Lung (tissue), 11 donors: ENCODE measurements at regions not wholly inside any gene's neighbourhood (a gene's known extent, or its start where the extent isn't known, plus 50 kb on each side); places are given as distances from the start of the nearest gene placed in this dataset.

ENCODE experiments used
- ATAC-seq: fragments of 200-7000 bp; cut with Tn5 transposase; one replicate; pipeline ENCODE4 v1.9.1; 2020; ENCODE audit warnings: moderate number of reproducible peaks; ENCODE audit not compliant: insufficient read depth, low FRiP score
- DNase-seq, 3 donors: peaks; one replicate each; pipeline ENCODE4 v3.0.0-alpha.2; 2013 to 2017
- H3K27ac ChIP-seq, 2 donors: one replicate each; pipeline ENCODE4 v1.5.1; 2013; ENCODE audit warnings: mild to moderate bottlenecking in 2 of 2, moderate library complexity in 2 of 2, control low read depth in 1 of 2, inconsistent platforms in 1 of 2, low read depth in 1 of 2, low read length in 1 of 2
- H3K27me3 ChIP-seq, 3 donors: one replicate each; pipeline ENCODE4 v1.5.1; 2013; ENCODE audit warnings: low read length in 2 of 3; ENCODE audit not compliant: control insufficient read depth in 3 of 3, insufficient read depth in 3 of 3
- H3K36me3 ChIP-seq, 4 donors: one replicate each; pipeline ENCODE4 v1.5.1; 2013; ENCODE audit warnings: low read length in 4 of 4, mild to moderate bottlenecking in 1 of 4, moderate library complexity in 1 of 4; ENCODE audit not compliant: control insufficient read depth in 4 of 4, insufficient read depth in 4 of 4
- H3K4me1 ChIP-seq, 5 donors: one replicate each; pipeline ENCODE4 v1.5.1; 2013; ENCODE audit warnings: low read length in 5 of 5, mild to moderate bottlenecking in 2 of 5, moderate library complexity in 1 of 5; ENCODE audit not compliant: control insufficient read depth in 5 of 5, insufficient read depth in 5 of 5
- H3K4me3 ChIP-seq: one replicate; pipeline ENCODE4 v1.5.1; 2013; ENCODE audit warnings: mild to moderate bottlenecking, control low read depth, moderate library complexity
- H3K9ac ChIP-seq, 2 donors: one replicate each; pipeline ENCODE4 v1.5.1; 2013; ENCODE audit warnings: low read length in 2 of 2, control low read depth in 1 of 2; ENCODE audit not compliant: insufficient read depth in 1 of 2
- H3K9me3 ChIP-seq, 4 donors: one replicate each; pipeline ENCODE4 v1.5.1; 2013; ENCODE audit warnings: low read length in 3 of 4, mild to moderate bottlenecking in 1 of 4, moderate library complexity in 1 of 4; ENCODE audit not compliant: control insufficient read depth in 4 of 4, insufficient read depth in 3 of 4
- CTCF ChIP-seq: IDR thresholded peaks from 2 replicates; pipeline ENCODE4 v1.5.1; 2012; ENCODE audit warnings: mild to moderate bottlenecking; ENCODE audit errors: control extremely low read depth, extremely low read depth
- WGBS, 2 donors: extraction: QIAGEN DNeasy Blood & Tissue Kit; methylation state at CpG; one replicate each; pipeline ENCODE4 v1.1.7; 2013; 5-methylcytosine and 5-hydroxymethylcytosine counted together
- donor health status: control.
- donor health status: control.
- donor health status: Bipolar disorder and iron deficiency.
- donor health status: healthy.
- donor health status: DM: yes; HTN: yes; CAD: no.

GRCh38 chr10:133021116-133021962 lies 66.4 kb upstream of the ADGRA1 start:
- ATAC-seq (no peak), DNase-seq (no peak)
- Histone ChIP-seq H3K4me1 (peaks cover 0 to 16% (median 4%) of the 10 kb centered on the region in 5 donors), H3K36me3 (no peaks in the 10 kb centered on the region), H3K9me3 (no peaks in the 10 kb centered on the region), H3K9ac (no peak overlapping the region), H3K4me3 (no peak overlapping the region), H3K27me3 (peaks cover 0 to 4% (median 0%) of the 10 kb centered on the region in 3 donors), H3K27ac (no peak overlapping the region)
- 89 to 94% methylated on average over 52 of the region's 52 CpGs for WGBS, 2 donors
- TF ChIP-seq CTCF: no peak

- DNase-seq (no peak), ATAC-seq (no peak)
- TF ChIP-seq CTCF: no peak
- Histone ChIP-seq H3K4me3 (no peak overlapping the region), H3K9ac (no peak overlapping the region), H3K36me3 (no peaks in the 10 kb centered on the region), H3K9me3 (no peaks in the 10 kb centered on the region), H3K27ac (no peak overlapping the region), H3K4me1 (peaks cover 0 to 14% (median 4%) of the 10 kb centered on the region in 5 donors), H3K27me3 (peaks cover 0 to 4% (median 0%) of the 10 kb centered on the region in 3 donors)
- 87 to 88% methylated on average over 27 to 29 of the region's 29 CpGs for WGBS, 2 donors
Measured at GRCh38 chr10:133020193-133020817, 67.4 kb upstream of the ADGRA1 start.

GRCh38 chr10:133019651-133020050 lies 68.1 kb upstream of the ADGRA1 start:
- WGBS, 2 donors: 93 to 95% methylated on average over 14 of the region's 14 CpGs
- H3K27me3 ChIP-seq: peaks cover 0 to 2% (median 0%) of the 10 kb centered on the region in 3 donors
- DNase-seq: no peak

More at GRCh38 chr10:133019651-133020050, 68.1 kb upstream of the ADGRA1 start:
- Histone ChIP-seq H3K36me3 (no peaks in the 10 kb centered on the region), H3K4me1 (peaks cover 0 to 14% (median 4%) of the 10 kb centered on the region in 5 donors), H3K9me3 (no peaks in the 10 kb centered on the region), H3K9ac (no peak overlapping the region), H3K27ac (no peak overlapping the region), H3K4me3 (no peak overlapping the region)
- no peak for TF ChIP-seq CTCF
- no peak for ATAC-seq
